SU-DHL-6 (cell line): ENCODE measurements at regions not wholly inside any gene's neighbourhood (a gene's known extent, or its start where the extent isn't known, plus 50 kb on each side); places are given as distances from the start of the nearest gene placed in this dataset.

Experiments used
- H2AFZ ChIP-seq: fragments of 200-600 bp; sonication (generic); 2 replicates; pipeline ENCODE4 v1.6.1; 2014; ENCODE audit warnings: low read depth, mild to moderate bottlenecking, moderate library complexity, mixed read lengths, antibody characterized with exemption, low read length; ENCODE audit not compliant: severe bottlenecking
- H3F3A ChIP-seq: fragments of 200-600 bp; shearing (Covaris generic); 2 replicates; pipeline ENCODE4 v1.6.0; 2016; ENCODE audit warnings: antibody characterized with exemption, mild to moderate bottlenecking; ENCODE audit not compliant: insufficient read depth
- H3K27ac ChIP-seq: fragments of 200-600 bp; sonication (generic); 2 replicates; pipeline ENCODE4 v1.5.1; 2016; ENCODE audit warnings: low read depth, mild to moderate bottlenecking, low read length, moderate library complexity, mixed read lengths
- H3K27me3 ChIP-seq: fragments of 200-600 bp; sonication (generic), shearing (Covaris generic); 2 replicates; pipeline ENCODE4 v1.6.0; 2014; ENCODE audit warnings: mild to moderate bottlenecking, low read length
- H3K36me3 ChIP-seq: fragments of 200-600 bp; sonication (generic); 2 replicates; pipeline ENCODE4 v1.6.1; 2014; ENCODE audit warnings: mild to moderate bottlenecking, low read length, mixed read lengths
- H3K4me2 ChIP-seq: fragments of 300-600, 200-600 bp; shearing (Covaris generic), sonication (generic); 2 replicates; pipeline ENCODE4 v1.6.0; 2014; ENCODE audit warnings: low read length, low read depth, mild to moderate bottlenecking; ENCODE audit not compliant: poor library complexity, severe bottlenecking
- H3K4me3 ChIP-seq: fragments of 200-600 bp; sonication (generic); 2 replicates; pipeline ENCODE4 v1.5.1; 2014; ENCODE audit warnings: antibody characterized with exemption, low read length, mild to moderate bottlenecking, mixed read lengths; ENCODE audit not compliant: insufficient read depth, poor library complexity, severe bottlenecking
- H3K79me2 ChIP-seq: fragments of 200-600 bp; sonication (generic); 2 replicates; pipeline ENCODE4 v1.6.1; 2014; ENCODE audit warnings: mild to moderate bottlenecking, low read length, moderate library complexity; ENCODE audit not compliant: insufficient read depth
- H3K9ac ChIP-seq: fragments of 200-600 bp; sonication (generic); 2 replicates; pipeline ENCODE4 v1.7.0; 2014; ENCODE audit warnings: mild to moderate bottlenecking, low read length
- H3K9me2 ChIP-seq: fragments of 200-600 bp; sonication (generic); replicated peaks from 2 replicates; pipeline ENCODE4 v1.6.1; 2014; ENCODE audit warnings: low read length; ENCODE audit not compliant: insufficient read depth
- H3K9me3 ChIP-seq: fragments of 200-600 bp; sonication (generic); 2 replicates; pipeline ENCODE4 v1.6.1; 2014; ENCODE audit warnings: low read length, mixed read lengths; ENCODE audit not compliant: insufficient read depth
- H4K20me1 ChIP-seq: fragments of 200-600 bp; sonication (generic); 2 replicates; pipeline ENCODE4 v1.6.1; 2014; ENCODE audit warnings: low read depth, mild to moderate bottlenecking, antibody characterized with exemption, low read length, moderate library complexity, mixed read lengths
- EZH2phosphoT487 ChIP-seq: fragments of 200-600 bp; sonication (generic), shearing (Covaris generic); conservative IDR thresholded peaks from 2 replicates; pipeline ENCODE4 v1.6.1; 2018; ENCODE audit warnings: mild to moderate bottlenecking, antibody characterized with exemption, low read length, moderate library complexity, mixed read lengths
- TF ChIP-seq, protein P1 (sequence below): fragments of 200-600 bp; sonication (generic); IDR thresholded peaks from one replicate; pipeline ENCODE4 v1.5.1; 2017; ENCODE audit warnings: antibody characterized with exemption, mild to moderate bottlenecking, low read length, moderate library complexity; ENCODE audit not compliant: insufficient read depth, poor library complexity, severe bottlenecking

DNA sequence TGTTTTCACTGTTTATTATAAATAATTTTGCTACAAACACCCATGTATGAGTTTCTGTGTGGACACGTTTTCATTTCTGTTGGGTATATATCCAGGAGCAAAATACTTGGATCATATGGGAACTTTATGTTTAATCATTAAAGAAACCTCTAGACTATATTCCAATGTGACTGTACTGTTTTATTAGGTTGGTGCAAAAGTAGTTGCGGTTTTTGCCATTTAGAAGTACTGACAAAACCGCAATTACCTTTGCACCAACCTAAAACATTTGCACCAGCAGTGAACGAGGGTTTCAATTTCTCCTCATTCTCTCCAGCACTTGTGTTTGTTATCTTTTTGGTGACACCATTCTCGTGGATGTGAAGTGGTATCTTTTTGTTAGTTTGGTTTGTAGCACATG, 565.0 kb downstream of the TRIML1 start:
- Histone ChIP-seq H3F3A (no peaks in the 10 kb centered on the region), H3K27ac (no peak overlapping the region), H3K9ac (no peak overlapping the region), H4K20me1 (no peaks in the 10 kb centered on the region), H3K9me3 (no peaks in the 10 kb centered on the region), H2AFZ (no peak overlapping the region), H3K4me3 (no peak overlapping the region), H3K79me2 (no peaks in the 10 kb centered on the region), H3K9me2 (no peaks in the 10 kb centered on the region), H3K4me2 (no peak overlapping the region), H3K27me3 (no peaks in the 10 kb centered on the region), H3K36me3 (no peaks in the 10 kb centered on the region)
- TF ChIP-seq, protein P1, sequence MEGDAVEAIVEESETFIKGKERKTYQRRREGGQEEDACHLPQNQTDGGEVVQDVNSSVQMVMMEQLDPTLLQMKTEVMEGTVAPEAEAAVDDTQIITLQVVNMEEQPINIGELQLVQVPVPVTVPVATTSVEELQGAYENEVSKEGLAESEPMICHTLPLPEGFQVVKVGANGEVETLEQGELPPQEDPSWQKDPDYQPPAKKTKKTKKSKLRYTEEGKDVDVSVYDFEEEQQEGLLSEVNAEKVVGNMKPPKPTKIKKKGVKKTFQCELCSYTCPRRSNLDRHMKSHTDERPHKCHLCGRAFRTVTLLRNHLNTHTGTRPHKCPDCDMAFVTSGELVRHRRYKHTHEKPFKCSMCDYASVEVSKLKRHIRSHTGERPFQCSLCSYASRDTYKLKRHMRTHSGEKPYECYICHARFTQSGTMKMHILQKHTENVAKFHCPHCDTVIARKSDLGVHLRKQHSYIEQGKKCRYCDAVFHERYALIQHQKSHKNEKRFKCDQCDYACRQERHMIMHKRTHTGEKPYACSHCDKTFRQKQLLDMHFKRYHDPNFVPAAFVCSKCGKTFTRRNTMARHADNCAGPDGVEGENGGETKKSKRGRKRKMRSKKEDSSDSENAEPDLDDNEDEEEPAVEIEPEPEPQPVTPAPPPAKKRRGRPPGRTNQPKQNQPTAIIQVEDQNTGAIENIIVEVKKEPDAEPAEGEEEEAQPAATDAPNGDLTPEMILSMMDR: no peak
- no peak for TF ChIP-seq EZH2phosphoT487

DNA sequence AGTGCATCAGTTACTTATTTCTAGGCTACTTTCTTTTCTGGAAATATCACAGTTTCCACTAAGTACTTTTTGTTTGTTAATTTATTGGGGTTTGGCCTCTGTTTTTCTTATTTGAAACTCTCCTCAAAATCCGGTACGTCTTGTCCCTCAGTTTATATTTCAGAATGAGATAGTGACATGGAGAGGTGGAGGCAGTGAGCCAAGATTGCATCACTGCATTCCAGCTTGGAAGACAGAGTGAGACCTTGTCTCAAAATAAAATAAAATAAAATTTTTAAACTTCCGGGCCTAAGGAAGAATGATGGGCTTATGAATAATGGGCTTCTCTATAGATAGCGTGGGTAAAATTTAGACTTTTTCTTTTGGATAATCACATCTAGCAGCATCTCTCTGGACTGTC, 567.8 kb downstream of the TRIML1 start:
- Histone ChIP-seq H3K36me3 (no peaks in the 10 kb centered on the region), H3K4me3 (no peak overlapping the region), H2AFZ (no peak overlapping the region), H3K9me2 (no peaks in the 10 kb centered on the region), H3K27ac (no peak overlapping the region), H3K9me3 (no peaks in the 10 kb centered on the region), H4K20me1 (no peaks in the 10 kb centered on the region), H3K27me3 (no peaks in the 10 kb centered on the region), H3K79me2 (no peaks in the 10 kb centered on the region), H3K9ac (no peak overlapping the region), H3F3A (no peaks in the 10 kb centered on the region), H3K4me2 (no peak overlapping the region)
- TF ChIP-seq, protein P1: no peak
- TF ChIP-seq EZH2phosphoT487: no peak

- Histone ChIP-seq H3K27ac (no peak overlapping the region), H3K9me3 (no peaks in the 10 kb centered on the region), H2AFZ (no peak overlapping the region), H3K36me3 (no peaks in the 10 kb centered on the region), H3F3A (no peaks in the 10 kb centered on the region), H3K27me3 (no peaks in the 10 kb centered on the region), H3K9me2 (no peaks in the 10 kb centered on the region), H4K20me1 (no peaks in the 10 kb centered on the region), H3K9ac (no peak overlapping the region), H3K79me2 (no peaks in the 10 kb centered on the region), H3K4me3 (no peak overlapping the region), H3K4me2 (no peak overlapping the region)
- TF ChIP-seq, protein P1: no peak
- no peak for TF ChIP-seq EZH2phosphoT487
Observed at GRCh38 chr4:188714501-188714900, 575.3 kb downstream of the TRIML1 start.
